T-helper 1 cell treated with Interleukin-12 subunit alpha and Interleukin-12 subunit beta and Interleukin-4 antibody, amounts not matched to agents 30 μg/mL and 1 μg/mL, for 36 hours (primary cell): ENCODE measurements at regions not wholly inside any gene's neighbourhood (a gene's known extent, or its start where the extent isn't known, plus 50 kb on each side); places are given as distances from the start of the nearest gene placed in this dataset.

Experiments
- H3K27ac Mint-ChIP-seq: one replicate; pipeline ENCODE4 v1.8.0; 2021; ENCODE audit warnings: mild to moderate bottlenecking, mixed read lengths
- H3K27me3 Mint-ChIP-seq: one replicate; pipeline ENCODE4 v1.8.0; 2021; ENCODE audit warnings: low read depth, mixed read lengths
- H3K36me3 Mint-ChIP-seq: one replicate; pipeline ENCODE4 v1.8.0; 2021; ENCODE audit warnings: low read depth, mixed read lengths
- H3K4me1 Mint-ChIP-seq: one replicate; pipeline ENCODE4 v1.8.0; 2021; ENCODE audit warnings: low read depth, mixed read lengths
- H3K4me3 Mint-ChIP-seq: one replicate; pipeline ENCODE4 v1.8.0; 2021; ENCODE audit warnings: mild to moderate bottlenecking, moderate library complexity, mixed read lengths
- H3K9me3 Mint-ChIP-seq: one replicate; pipeline ENCODE4 v1.8.0; 2021; ENCODE audit warnings: mixed read lengths

DNA sequence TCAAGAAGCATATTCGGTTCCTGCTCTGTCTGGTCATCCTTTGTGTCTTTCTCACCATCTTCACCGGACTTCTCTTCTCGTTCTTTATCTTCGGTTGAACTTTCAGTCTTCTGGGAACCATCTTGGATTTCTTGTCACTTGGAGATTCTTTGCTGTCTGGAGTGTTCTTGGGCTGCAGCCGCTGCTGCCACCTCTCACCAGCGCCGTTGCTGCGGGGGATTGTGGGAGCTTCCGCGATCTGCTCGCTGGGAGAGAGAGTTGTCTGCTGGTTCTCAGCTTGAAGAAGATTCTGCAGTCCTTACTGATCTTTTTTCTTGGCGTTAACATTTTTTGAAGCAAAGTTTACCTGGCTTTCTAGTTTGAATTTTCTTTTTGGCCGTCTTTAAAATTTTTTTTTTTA is 1165.2 kb upstream of the PRMT6 start:
- Mint-ChIP-seq H3K27ac (no peak overlapping the region), H3K4me3 (no peak overlapping the region), H3K27me3 (no peaks in the 10 kb centered on the region), H3K36me3 (no peaks in the 10 kb centered on the region), H3K9me3 (peaks cover 34% of the 10 kb centered on the region), H3K4me1 (no peaks in the 10 kb centered on the region)

DNA sequence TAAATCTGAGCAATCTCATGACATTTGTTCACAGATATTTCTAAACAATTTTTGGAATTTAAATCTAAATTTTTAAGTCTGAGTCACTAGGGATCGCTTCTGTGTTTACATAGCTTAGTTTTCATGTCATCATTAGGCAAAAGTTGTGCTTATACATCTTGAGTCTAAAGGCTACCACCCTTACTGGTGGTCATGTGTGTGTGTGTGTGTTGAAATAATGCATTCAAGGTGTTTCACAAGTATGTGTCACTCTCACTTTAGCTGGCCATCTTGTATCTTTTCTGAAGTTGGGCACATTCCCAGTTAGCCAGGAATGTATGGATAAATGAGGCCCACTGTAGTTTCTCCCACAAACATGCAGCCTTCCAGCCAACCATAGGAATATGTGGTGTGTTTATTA is 1162.5 kb upstream of the PRMT6 start:
- no peaks in the 10 kb centered on the region for H3K36me3 Mint-ChIP-seq
- no peaks in the 10 kb centered on the region for H3K27me3 Mint-ChIP-seq
- H3K27ac Mint-ChIP-seq, result no peak overlapping the region
- H3K4me1 Mint-ChIP-seq, result no peaks in the 10 kb centered on the region
- peaks cover 45% of the 10 kb centered on the region for H3K9me3 Mint-ChIP-seq
- no peak overlapping the region for H3K4me3 Mint-ChIP-seq

DNA sequence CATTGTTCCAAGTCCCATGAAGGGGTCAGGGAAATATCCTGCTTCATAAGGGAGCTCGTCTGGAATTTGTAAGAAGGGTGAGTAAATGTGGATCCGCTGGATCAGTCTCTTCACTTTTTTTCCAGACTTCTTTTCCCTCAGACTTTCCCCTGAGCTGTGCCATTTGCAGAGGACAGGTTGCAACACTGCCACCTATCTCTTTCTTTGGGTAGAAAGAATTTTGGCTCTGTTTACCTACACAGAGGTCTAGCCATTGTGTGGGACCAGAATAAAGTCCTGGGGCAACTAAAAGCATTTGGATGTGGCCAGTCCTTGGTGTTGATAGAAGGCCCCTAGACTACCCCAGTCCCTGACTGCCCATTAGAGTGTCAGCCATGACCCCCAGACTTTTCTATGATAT is 1146.7 kb upstream of the PRMT6 start:
- no peaks in the 10 kb centered on the region for H3K36me3 Mint-ChIP-seq

DNA sequence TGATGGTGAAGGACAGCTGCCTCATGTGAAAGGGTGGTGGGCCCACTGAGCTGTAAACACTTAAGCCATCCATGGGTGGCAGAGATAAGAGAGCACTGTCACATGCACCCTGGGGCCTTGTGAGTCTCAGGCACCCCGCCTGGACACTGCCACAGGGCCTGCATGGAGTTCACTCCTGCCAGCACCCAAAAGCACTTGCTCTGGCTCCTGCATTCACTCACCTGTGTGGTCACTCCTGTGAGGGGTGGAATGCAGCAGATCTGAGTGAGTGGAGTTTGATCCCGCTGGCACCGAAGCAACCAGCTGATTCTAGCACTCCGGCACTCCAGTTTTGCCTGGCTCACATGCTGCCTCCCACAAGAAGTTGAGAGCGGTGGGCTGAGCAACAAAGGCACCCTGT is 1142.1 kb upstream of the PRMT6 start:
- Mint-ChIP-seq H3K9me3 (peaks cover 4% of the 10 kb centered on the region), H3K27ac (no peak overlapping the region), H3K4me1 (no peaks in the 10 kb centered on the region), H3K36me3 (no peaks in the 10 kb centered on the region), H3K4me3 (no peak overlapping the region), H3K27me3 (no peaks in the 10 kb centered on the region)

More for the DNA sequence above, 1146.7 kb upstream of the PRMT6 start:
- H3K27ac Mint-ChIP-seq, result no peak overlapping the region
- H3K4me3 Mint-ChIP-seq, result no peak overlapping the region
- H3K9me3 Mint-ChIP-seq, result peaks cover 12% of the 10 kb centered on the region
- no peaks in the 10 kb centered on the region for H3K27me3 Mint-ChIP-seq
- no peaks in the 10 kb centered on the region for H3K4me1 Mint-ChIP-seq

DNA sequence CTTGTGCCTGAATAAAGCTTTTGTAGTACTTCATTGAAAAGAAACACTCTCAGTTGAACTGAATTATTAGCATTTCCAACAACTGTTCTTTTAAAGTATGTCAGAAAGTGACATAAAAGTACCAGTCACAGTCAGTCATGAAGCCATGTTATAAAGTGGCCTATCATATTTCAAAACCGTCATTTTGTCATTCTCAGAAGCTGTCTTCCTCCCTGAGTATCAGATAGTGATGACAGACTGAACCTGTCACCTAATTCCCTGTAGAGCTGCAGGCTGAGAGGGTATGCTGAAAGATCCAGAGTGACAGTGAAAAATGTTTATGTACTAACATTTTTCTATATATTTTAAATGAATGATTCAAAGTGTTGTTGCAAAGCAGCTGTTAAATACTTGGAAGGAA is 1121.7 kb upstream of the PRMT6 start:
- H3K36me3 Mint-ChIP-seq, result no peaks in the 10 kb centered on the region
- H3K4me1 Mint-ChIP-seq, result no peaks in the 10 kb centered on the region
- H3K9me3 Mint-ChIP-seq, result peaks cover 9% of the 10 kb centered on the region
- no peaks in the 10 kb centered on the region for H3K27me3 Mint-ChIP-seq
- H3K27ac Mint-ChIP-seq, result no peak overlapping the region
- H3K4me3 Mint-ChIP-seq, result no peak overlapping the region

DNA sequence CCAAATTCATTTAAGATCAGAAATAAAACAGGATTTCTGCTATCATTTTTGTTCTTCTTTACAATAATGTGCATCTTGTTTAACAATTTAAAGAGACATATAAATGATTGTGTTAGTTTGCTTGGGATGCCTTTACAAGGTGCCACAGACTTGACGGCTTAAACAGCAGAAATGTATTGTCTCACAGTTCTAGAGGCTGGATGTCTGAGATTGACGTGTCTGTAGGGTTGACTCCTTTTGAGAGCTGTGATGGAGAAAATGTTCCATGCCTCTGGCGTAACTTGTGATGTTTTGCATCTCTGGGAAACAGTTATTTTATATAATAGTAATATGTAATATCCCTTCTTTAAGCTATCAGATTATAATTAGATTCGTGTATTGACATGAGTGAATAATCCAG is 1091.6 kb upstream of the PRMT6 start:
- Mint-ChIP-seq H3K27me3 (no peaks in the 10 kb centered on the region), H3K4me3 (no peak overlapping the region), H3K4me1 (no peaks in the 10 kb centered on the region), H3K36me3 (no peaks in the 10 kb centered on the region), H3K27ac (no peak overlapping the region), H3K9me3 (peaks cover 9% of the 10 kb centered on the region)

DNA sequence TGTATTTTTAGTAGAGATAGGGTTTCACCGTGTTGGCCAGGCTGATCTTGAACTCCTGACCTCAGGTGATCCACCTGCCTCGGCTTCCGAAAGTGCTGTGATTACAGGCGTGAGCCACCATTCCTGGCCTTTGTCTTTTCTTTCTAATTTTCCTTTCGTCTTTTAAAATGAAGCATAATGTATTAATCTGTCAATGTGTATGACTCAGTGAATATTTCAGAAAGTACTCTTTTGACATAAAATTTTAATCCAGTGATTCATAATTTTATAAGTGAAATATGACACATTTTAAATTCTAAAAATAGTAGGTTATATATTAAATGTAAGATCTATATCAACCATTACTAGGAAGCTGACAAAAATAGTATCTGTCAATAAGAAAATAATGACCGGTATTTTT is 1059.0 kb upstream of the PRMT6 start:
- Mint-ChIP-seq H3K4me3 (no peak overlapping the region), H3K27me3 (no peaks in the 10 kb centered on the region), H3K36me3 (no peaks in the 10 kb centered on the region), H3K27ac (no peak overlapping the region), H3K4me1 (no peaks in the 10 kb centered on the region), H3K9me3 (peaks cover 14% of the 10 kb centered on the region)

DNA sequence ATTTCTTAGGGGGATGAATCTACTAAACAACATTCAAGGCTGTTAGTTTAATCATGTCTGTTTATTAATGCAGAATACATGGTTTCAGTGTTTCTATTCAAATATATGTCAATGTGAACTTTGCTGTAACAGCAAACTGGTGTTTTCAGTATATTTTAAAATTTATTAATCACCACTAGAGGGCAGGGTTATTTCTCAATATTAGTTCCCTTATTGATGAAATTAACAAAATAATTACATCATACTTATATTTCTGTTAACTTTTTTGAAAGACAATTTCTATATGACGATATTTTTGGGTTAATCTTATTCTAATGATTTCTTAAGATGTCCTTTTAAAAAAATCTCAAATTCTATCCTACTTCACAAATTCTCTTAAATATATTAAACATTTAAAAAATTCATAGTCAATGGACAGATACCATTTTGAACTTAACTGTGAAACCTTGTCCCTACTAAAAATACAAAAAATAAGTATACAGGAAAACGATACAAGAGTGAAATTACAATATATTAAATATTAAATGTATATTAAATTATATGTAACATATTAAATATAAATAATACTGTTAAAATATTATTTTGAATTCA is 1034.1 kb upstream of the PRMT6 start:
- no peaks in the 10 kb centered on the region for H3K36me3 Mint-ChIP-seq
- H3K4me3 Mint-ChIP-seq, result no peak overlapping the region
- no peaks in the 10 kb centered on the region for H3K27me3 Mint-ChIP-seq
- no peaks in the 10 kb centered on the region for H3K9me3 Mint-ChIP-seq
- H3K4me1 Mint-ChIP-seq, result no peaks in the 10 kb centered on the region
- no peak overlapping the region for H3K27ac Mint-ChIP-seq

DNA sequence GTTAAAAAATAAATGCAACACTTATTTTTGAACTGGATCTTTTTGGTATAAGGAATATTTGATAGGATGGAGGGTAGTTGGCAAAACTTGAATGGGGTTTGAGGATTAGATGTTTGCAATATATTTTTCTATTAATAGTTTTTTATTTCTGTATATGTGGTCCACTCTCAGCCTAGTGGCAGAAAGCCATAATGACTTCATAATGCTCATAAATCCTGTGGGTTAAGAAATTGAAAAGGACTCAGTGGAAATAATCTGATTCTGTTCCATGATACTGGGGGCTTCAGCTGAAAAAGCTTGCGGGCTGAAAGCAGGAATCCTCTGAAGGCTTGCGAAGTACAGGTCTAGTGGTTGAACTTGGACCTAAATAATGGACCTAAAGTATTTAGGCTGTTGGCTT is 1028.6 kb upstream of the PRMT6 start:
- Mint-ChIP-seq H3K9me3 (no peaks in the 10 kb centered on the region), H3K27me3 (no peaks in the 10 kb centered on the region), H3K27ac (no peak overlapping the region), H3K4me1 (no peaks in the 10 kb centered on the region), H3K4me3 (no peak overlapping the region), H3K36me3 (no peaks in the 10 kb centered on the region)

DNA sequence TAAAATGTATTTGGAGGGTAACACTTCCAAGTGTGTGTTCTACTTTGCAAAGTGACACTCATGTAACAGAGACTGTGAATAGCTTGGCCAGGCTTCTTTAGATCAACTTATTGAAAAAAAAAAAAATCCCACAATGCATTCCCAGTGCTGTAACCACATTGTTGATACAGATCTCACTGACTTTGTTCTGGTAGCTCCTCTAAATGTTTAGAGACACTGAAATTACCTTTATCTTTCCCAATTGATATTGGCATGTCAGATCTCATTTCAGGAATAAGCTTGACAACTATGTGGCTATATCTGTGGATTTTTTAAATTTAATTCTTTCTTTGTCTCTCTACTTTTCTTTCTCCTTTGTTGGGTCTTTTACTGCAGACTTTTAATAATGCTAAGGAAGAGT is 1018.9 kb upstream of the PRMT6 start:
- Mint-ChIP-seq H3K4me1 (no peaks in the 10 kb centered on the region), H3K9me3 (peaks cover 9% of the 10 kb centered on the region), H3K4me3 (no peak overlapping the region), H3K36me3 (no peaks in the 10 kb centered on the region), H3K27me3 (no peaks in the 10 kb centered on the region), H3K27ac (no peak overlapping the region)

DNA sequence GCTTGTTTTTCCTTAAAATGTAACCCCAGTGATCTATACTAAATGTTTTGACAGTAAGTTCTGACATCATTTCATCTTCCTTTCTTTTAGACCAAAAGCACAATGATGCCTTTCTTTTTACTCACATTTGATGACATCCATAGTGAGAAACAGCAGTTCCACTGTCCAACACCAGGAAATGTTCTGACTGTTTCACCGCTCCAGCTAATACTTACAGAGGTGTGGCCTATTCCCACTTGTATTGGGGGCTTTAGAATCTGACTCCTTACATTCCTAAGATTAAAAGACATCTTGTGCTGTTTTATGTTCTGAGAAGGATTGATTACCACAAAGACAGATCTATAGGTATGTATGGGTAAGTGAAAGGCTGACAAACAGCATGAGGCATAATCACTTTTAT is 1018.2 kb upstream of the PRMT6 start:
- Mint-ChIP-seq H3K9me3 (peaks cover 9% of the 10 kb centered on the region), H3K27ac (no peak overlapping the region), H3K4me1 (no peaks in the 10 kb centered on the region), H3K27me3 (no peaks in the 10 kb centered on the region), H3K36me3 (no peaks in the 10 kb centered on the region), H3K4me3 (no peak overlapping the region)

DNA sequence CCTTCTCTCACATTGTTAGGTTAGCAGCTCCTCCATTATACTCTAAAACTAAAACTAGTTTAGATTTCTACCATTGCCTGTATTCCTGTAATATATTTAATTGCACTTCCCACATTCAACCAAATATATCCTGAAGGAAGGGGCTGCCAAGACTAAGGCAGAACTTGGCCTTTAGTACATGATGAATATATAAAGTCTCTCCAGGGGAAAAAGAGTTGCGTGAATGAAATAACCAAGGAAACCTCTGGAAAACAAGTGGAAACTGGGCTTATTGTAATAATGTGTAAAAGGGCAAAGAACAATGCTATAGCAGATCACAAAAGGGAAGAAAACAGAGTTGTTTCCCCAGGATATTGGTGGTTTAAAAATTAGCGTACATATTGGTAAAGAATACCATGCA is 1012.5 kb upstream of the PRMT6 start:
- Mint-ChIP-seq H3K9me3 (peaks cover 18% of the 10 kb centered on the region), H3K36me3 (no peaks in the 10 kb centered on the region), H3K4me1 (no peaks in the 10 kb centered on the region), H3K27ac (no peak overlapping the region), H3K4me3 (no peak overlapping the region), H3K27me3 (no peaks in the 10 kb centered on the region)

DNA sequence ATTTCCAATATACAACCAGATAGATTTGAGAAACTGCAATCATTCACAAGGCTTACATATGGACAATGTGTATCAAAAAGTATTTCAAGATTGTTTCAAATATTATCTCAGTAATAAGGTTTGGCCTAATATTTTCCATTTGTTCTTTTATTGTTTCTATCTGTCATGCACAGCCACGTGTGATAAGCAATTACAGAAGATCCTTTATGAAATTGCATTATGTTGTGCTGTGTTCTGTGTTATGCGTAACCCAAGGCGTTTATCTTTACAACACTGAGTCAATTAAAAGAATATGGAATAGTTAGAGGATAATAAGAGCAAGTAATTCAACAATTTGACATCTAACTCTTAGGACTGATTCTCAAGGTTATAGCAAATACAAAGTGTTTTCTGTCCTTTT is 1009.3 kb upstream of the PRMT6 start:
- Mint-ChIP-seq H3K4me1 (no peaks in the 10 kb centered on the region), H3K36me3 (no peaks in the 10 kb centered on the region), H3K27me3 (no peaks in the 10 kb centered on the region), H3K4me3 (no peak overlapping the region), H3K27ac (no peak overlapping the region), H3K9me3 (peaks cover 12% of the 10 kb centered on the region)

DNA sequence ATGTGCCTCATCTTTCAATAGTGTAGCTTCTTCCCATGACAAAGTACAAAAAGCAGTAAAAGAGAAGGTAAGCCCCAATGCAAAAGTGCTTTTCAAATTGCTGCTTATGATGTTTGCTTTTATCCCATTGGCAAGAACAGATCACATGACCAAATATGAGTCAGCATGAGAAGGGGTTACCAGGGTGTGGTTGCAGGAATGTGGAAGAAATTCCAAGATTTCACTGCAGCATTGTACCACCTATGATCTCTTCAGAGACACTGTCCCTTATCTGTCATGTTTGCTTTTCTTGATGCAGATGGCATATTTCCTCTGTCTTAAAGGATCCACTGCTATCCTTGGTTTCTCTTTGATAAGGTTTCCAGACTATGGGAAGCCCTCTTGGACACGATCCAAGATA is 1006.9 kb upstream of the PRMT6 start:
- no peaks in the 10 kb centered on the region for H3K27me3 Mint-ChIP-seq

DNA sequence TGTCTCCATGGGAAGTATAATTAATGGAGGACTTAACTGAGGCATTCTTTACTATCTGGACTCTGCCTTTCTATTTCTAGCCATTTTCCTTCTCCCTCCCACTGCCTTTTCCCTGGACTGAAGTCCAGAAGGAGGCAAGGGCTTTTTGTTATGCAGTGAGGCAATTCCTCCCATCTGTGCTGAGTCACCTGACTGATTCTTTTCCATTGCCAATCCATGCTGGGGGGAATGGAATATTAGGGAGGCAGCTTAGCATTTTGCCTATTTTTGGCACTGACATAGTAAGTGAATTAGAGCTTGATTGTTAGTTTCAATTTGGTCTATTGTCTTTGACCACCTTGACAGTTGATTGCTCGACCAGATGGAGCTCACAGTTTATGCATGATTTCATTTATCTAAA is 1000.6 kb upstream of the PRMT6 start:
- Mint-ChIP-seq H3K27me3 (no peaks in the 10 kb centered on the region), H3K9me3 (peaks cover 17% of the 10 kb centered on the region), H3K36me3 (no peaks in the 10 kb centered on the region), H3K27ac (no peak overlapping the region), H3K4me1 (no peaks in the 10 kb centered on the region), H3K4me3 (no peak overlapping the region)

More for the DNA sequence above, 1006.9 kb upstream of the PRMT6 start:
- Mint-ChIP-seq H3K27ac (no peak overlapping the region), H3K9me3 (peaks cover 17% of the 10 kb centered on the region), H3K36me3 (no peaks in the 10 kb centered on the region), H3K4me3 (no peak overlapping the region), H3K4me1 (no peaks in the 10 kb centered on the region)
